HG03025 (cell line): ENCODE measurements at regions not wholly inside any gene's neighbourhood (a gene's known extent, or its start where the extent isn't known, plus 50 kb on each side); places are given as distances from the start of the nearest gene placed in this dataset.

Source experiments
- ATAC-seq: cut with Tn5 transposase; IDR thresholded peaks from one replicate; pipeline ENCODE4 v1.9.1; 2021; ENCODE audit warnings: mild to moderate bottlenecking, moderate library complexity; ENCODE audit not compliant: unreplicated experiment, low FRiP score

- ATAC-seq = no peak
Measured at GRCh38 chr12:93170928-93171327, 206.8 kb upstream of the NUDT4 start.

- no peak for ATAC-seq
Measured at GRCh38 chr12:93173178-93173957, 204.4 kb upstream of the NUDT4 start.

GRCh38 chr12:93174048-93174447 is 203.7 kb upstream of the NUDT4 start:
- ATAC-seq = no peak

- no peak for ATAC-seq
Measured at GRCh38 chr12:93174473-93174872, 203.3 kb upstream of the NUDT4 start.

GRCh38 chr12:93176165-93176564 is 201.6 kb upstream of the NUDT4 start:
- ATAC-seq = no peak

GRCh38 chr12:93176610-93177126 is 201.1 kb upstream of the NUDT4 start:
- no peak for ATAC-seq

GRCh38 chr12:93177208-93178153 is 200.2 kb upstream of the NUDT4 start:
- ATAC-seq = no peak

- no peak for ATAC-seq
Measured at GRCh38 chr12:93178154-93178878, 199.4 kb upstream of the NUDT4 start.

- no peak for ATAC-seq
Measured at GRCh38 chr12:93179792-93180191, 197.9 kb upstream of the NUDT4 start.

GRCh38 chr12:93180566-93180965 is 197.2 kb upstream of the NUDT4 start:
- no peak for ATAC-seq

GRCh38 chr12:93181409-93181965 is 196.2 kb upstream of the NUDT4 start:
- no peak for ATAC-seq

GRCh38 chr12:93183940-93184671 is 193.6 kb upstream of the NUDT4 start:
- ATAC-seq = peak; percentile 77

GRCh38 chr12:93184672-93185368 is 192.9 kb upstream of the NUDT4 start:
- no peak for ATAC-seq

GRCh38 chr12:93185369-93185741 is 192.4 kb upstream of the NUDT4 start:
- no peak for ATAC-seq

GRCh38 chr12:93186131-93186530 is 191.6 kb upstream of the NUDT4 start:
- ATAC-seq = no peak

GRCh38 chr12:93186621-93187020 is 191.1 kb upstream of the NUDT4 start:
- no peak for ATAC-seq

- ATAC-seq = no peak
Measured at GRCh38 chr12:93191423-93191822, 186.3 kb upstream of the NUDT4 start.

- ATAC-seq = no peak
Measured at GRCh38 chr12:93191956-93192355, 185.8 kb upstream of the NUDT4 start.

GRCh38 chr12:93192878-93193277 is 184.8 kb upstream of the NUDT4 start:
- no peak for ATAC-seq
